Stimulated activated naive B cell treated with anti-CD40 and anti-IgM and Interleukin-4, amounts not matched to agents 10 μg/mL and 1 μg/mL and 100 μg/mL, for 72 hours (primary cell): ENCODE measurements at regions not wholly inside any gene's neighbourhood (a gene's known extent, or its start where the extent isn't known, plus 50 kb on each side); places are given as distances from the start of the nearest gene placed in this dataset.
A peak's percentile ranks its signal among the peaks of the same experiment; 100 is the strongest.
"Not testable (repeated sequence)": the region's sequence is repeated elsewhere in the genome, so short reads cannot be mapped to it uniquely, and the experiment has no call there.

Experiments
- ATAC-seq, 2 donors: fragments of 150-1000 bp; cut with Tn5 transposase; replicated peaks; 2 replicates each; pipeline ENCODE4 v1.10.0; 2021; ENCODE audit warnings: moderate library complexity in 1 of 2
- DNase-seq: peaks from one replicate; pipeline ENCODE4 v3.0.0; 2021
- H3K27ac Mint-ChIP-seq: one replicate; pipeline ENCODE4 v1.8.0; 2022; ENCODE audit warnings: mild to moderate bottlenecking, mixed read lengths
- H3K27me3 Mint-ChIP-seq, 2 donors: one replicate each; pipeline ENCODE4 v1.8.0; 2022; ENCODE audit warnings: mixed read lengths in 2 of 2
- H3K36me3 Mint-ChIP-seq, 2 donors: one replicate each; pipeline ENCODE4 v1.8.0; 2022; ENCODE audit warnings: mixed read lengths in 2 of 2, mild to moderate bottlenecking in 1 of 2
- H3K4me1 Mint-ChIP-seq, 2 donors: one replicate each; pipeline ENCODE4 v1.8.0; 2022; ENCODE audit warnings: mixed read lengths in 2 of 2, mild to moderate bottlenecking in 1 of 2
- H3K4me3 Mint-ChIP-seq, 2 donors: one replicate each; pipeline ENCODE4 v1.8.0; 2022; ENCODE audit warnings: mild to moderate bottlenecking in 2 of 2, mixed read lengths in 2 of 2, moderate library complexity in 1 of 2
- H3K9me3 Mint-ChIP-seq, 2 donors: one replicate each; pipeline ENCODE4 v1.8.0; 2022; ENCODE audit warnings: mixed read lengths in 2 of 2, mild to moderate bottlenecking in 1 of 2

- no peaks in the 10 kb centered on the region for H3K4me1 Mint-ChIP-seq
- no peak for DNase-seq
- no peak for ATAC-seq
- H3K4me3 Mint-ChIP-seq = no peak overlapping the region
- H3K9me3 Mint-ChIP-seq = peaks cover 0 to 2% of the 10 kb centered on the region in 2 donors
- no peak overlapping the region for H3K27ac Mint-ChIP-seq
- no peaks in the 10 kb centered on the region for H3K27me3 Mint-ChIP-seq
- no peaks in the 10 kb centered on the region for H3K36me3 Mint-ChIP-seq
Observed at GRCh38 chr1:79745929-79746328, 739.4 kb upstream of the ADGRL4 start.

- H3K4me3 Mint-ChIP-seq = no peak overlapping the region
- ATAC-seq (no peak), DNase-seq (no peak)
- H3K27ac Mint-ChIP-seq = no peak overlapping the region
- peaks cover 0 to 2% of the 10 kb centered on the region in 2 donors for H3K9me3 Mint-ChIP-seq
- H3K27me3 Mint-ChIP-seq = no peaks in the 10 kb centered on the region
- no peaks in the 10 kb centered on the region for H3K36me3 Mint-ChIP-seq
- H3K4me1 Mint-ChIP-seq = no peaks in the 10 kb centered on the region
Observed at GRCh38 chr1:79744746-79745145, 738.2 kb upstream of the ADGRL4 start.

- DNase-seq (no peak), ATAC-seq (no peak)
- Mint-ChIP-seq H3K9me3 (peaks cover 1 to 2% of the 10 kb centered on the region in 2 donors), H3K36me3 (no peaks in the 10 kb centered on the region), H3K27ac (no peak overlapping the region), H3K4me1 (no peaks in the 10 kb centered on the region), H3K4me3 (no peak overlapping the region), H3K27me3 (no peaks in the 10 kb centered on the region)
Observed at GRCh38 chr1:79741720-79742421, 735.3 kb upstream of the ADGRL4 start.

- no peak overlapping the region for H3K27ac Mint-ChIP-seq
- H3K4me1 Mint-ChIP-seq = no peaks in the 10 kb centered on the region
- H3K4me3 Mint-ChIP-seq = no peak overlapping the region
- peaks cover 3 to 4% of the 10 kb centered on the region in 2 donors for H3K9me3 Mint-ChIP-seq
- no peaks in the 10 kb centered on the region for H3K27me3 Mint-ChIP-seq
- ATAC-seq = no peak
- no peak for DNase-seq
- H3K36me3 Mint-ChIP-seq = no peaks in the 10 kb centered on the region
Observed at GRCh38 chr1:79738101-79738500, 731.6 kb upstream of the ADGRL4 start.

GRCh38 chr1:79737193-79737592, 730.7 kb upstream of the ADGRL4 start:
- Mint-ChIP-seq H3K4me3 (no peak overlapping the region), H3K27me3 (no peaks in the 10 kb centered on the region), H3K36me3 (no peaks in the 10 kb centered on the region), H3K9me3 (peaks cover 3 to 4% of the 10 kb centered on the region in 2 donors), H3K27ac (no peak overlapping the region), H3K4me1 (no peaks in the 10 kb centered on the region)
- DNase-seq (no peak), ATAC-seq (no peak)

GRCh38 chr1:79732950-79733349, 726.4 kb upstream of the ADGRL4 start:
- no peak overlapping the region for H3K27ac Mint-ChIP-seq

GRCh38 chr1:79726911-79727310, 720.4 kb upstream of the ADGRL4 start:
- Mint-ChIP-seq H3K27me3 (no peaks in the 10 kb centered on the region), H3K4me3 (no peak overlapping the region), H3K4me1 (no peaks in the 10 kb centered on the region), H3K36me3 (no peaks in the 10 kb centered on the region), H3K9me3 (peaks cover 0 to 7% of the 10 kb centered on the region in 2 donors), H3K27ac (no peak overlapping the region)
- ATAC-seq (no peak), DNase-seq (no peak)

More at GRCh38 chr1:79732950-79733349, 726.4 kb upstream of the ADGRL4 start:
- no peak for DNase-seq
- H3K36me3 Mint-ChIP-seq = no peaks in the 10 kb centered on the region
- no peak for ATAC-seq
- H3K4me1 Mint-ChIP-seq = no peaks in the 10 kb centered on the region
- H3K27me3 Mint-ChIP-seq = no peaks in the 10 kb centered on the region
- H3K9me3 Mint-ChIP-seq = peaks cover 4 to 6% of the 10 kb centered on the region in 2 donors
- H3K4me3 Mint-ChIP-seq = no peak overlapping the region

- H3K27me3 Mint-ChIP-seq = no peaks in the 10 kb centered on the region
- no peak overlapping the region for H3K27ac Mint-ChIP-seq
- no peaks in the 10 kb centered on the region for H3K4me1 Mint-ChIP-seq
- peaks cover 0 to 7% of the 10 kb centered on the region in 2 donors for H3K9me3 Mint-ChIP-seq
- H3K4me3 Mint-ChIP-seq = no peak overlapping the region
- no peaks in the 10 kb centered on the region for H3K36me3 Mint-ChIP-seq
- no peak for DNase-seq
- ATAC-seq = no peak
Observed at GRCh38 chr1:79726321-79726720, 719.8 kb upstream of the ADGRL4 start.

- no peaks in the 10 kb centered on the region for H3K4me1 Mint-ChIP-seq
- H3K9me3 Mint-ChIP-seq = peaks cover 9 to 17% of the 10 kb centered on the region in 2 donors
- no peak for DNase-seq
- H3K27ac Mint-ChIP-seq = no peak overlapping the region
- no peak overlapping the region for H3K4me3 Mint-ChIP-seq
- H3K36me3 Mint-ChIP-seq = no peaks in the 10 kb centered on the region
- no peaks in the 10 kb centered on the region for H3K27me3 Mint-ChIP-seq
- ATAC-seq = no peak
Observed at GRCh38 chr1:79716447-79716846, 709.9 kb upstream of the ADGRL4 start.

- no peak for ATAC-seq
- H3K4me1 Mint-ChIP-seq = no peaks in the 10 kb centered on the region
- H3K36me3 Mint-ChIP-seq = no peaks in the 10 kb centered on the region
- no peak overlapping the region for H3K4me3 Mint-ChIP-seq
- H3K27me3 Mint-ChIP-seq = no peaks in the 10 kb centered on the region
- H3K9me3 Mint-ChIP-seq = peaks cover 9 to 10% of the 10 kb centered on the region in 2 donors
- no peak overlapping the region for H3K27ac Mint-ChIP-seq
- no peak for DNase-seq
Observed at GRCh38 chr1:79714664-79715063, 708.1 kb upstream of the ADGRL4 start.

GRCh38 chr1:79711001-79711431, 704.5 kb upstream of the ADGRL4 start:
- Mint-ChIP-seq H3K4me1 (no peaks in the 10 kb centered on the region), H3K36me3 (no peaks in the 10 kb centered on the region), H3K27me3 (no peaks in the 10 kb centered on the region), H3K9me3 (no peaks in the 10 kb centered on the region), H3K4me3 (no peak overlapping the region), H3K27ac (peak overlapping the region; percentile 82)
- peak; percentile 5 for DNase-seq
- peak; percentile 76 to 97 for ATAC-seq

GRCh38 chr1:79708646-79709265, 702.2 kb upstream of the ADGRL4 start:
- no peak for DNase-seq
- H3K9me3 Mint-ChIP-seq = peaks cover 0 to 5% of the 10 kb centered on the region in 2 donors
- no peak overlapping the region for H3K27ac Mint-ChIP-seq
- no peak for ATAC-seq
- H3K4me3 Mint-ChIP-seq = no peak overlapping the region
- H3K27me3 Mint-ChIP-seq = no peaks in the 10 kb centered on the region
- no peaks in the 10 kb centered on the region for H3K36me3 Mint-ChIP-seq
- no peaks in the 10 kb centered on the region for H3K4me1 Mint-ChIP-seq

GRCh38 chr1:79705218-79705617, 698.7 kb upstream of the ADGRL4 start:
- Mint-ChIP-seq H3K9me3 (peaks cover 5 to 12% of the 10 kb centered on the region in 2 donors), H3K27me3 (no peaks in the 10 kb centered on the region), H3K4me3 (no peak overlapping the region), H3K4me1 (no peaks in the 10 kb centered on the region), H3K36me3 (no peaks in the 10 kb centered on the region), H3K27ac (no peak overlapping the region)
- ATAC-seq (no peak), DNase-seq (no peak)

- H3K4me3 Mint-ChIP-seq = no peak overlapping the region
- H3K36me3 Mint-ChIP-seq = no peaks in the 10 kb centered on the region
- DNase-seq = no peak
- no peaks in the 10 kb centered on the region for H3K27me3 Mint-ChIP-seq
- no peaks in the 10 kb centered on the region for H3K4me1 Mint-ChIP-seq
- peaks cover 9 to 16% of the 10 kb centered on the region in 2 donors for H3K9me3 Mint-ChIP-seq
- no peak overlapping the region for H3K27ac Mint-ChIP-seq
- no peak for ATAC-seq
Observed at GRCh38 chr1:79704067-79704466, 697.5 kb upstream of the ADGRL4 start.

GRCh38 chr1:79702336-79702999, 695.9 kb upstream of the ADGRL4 start:
- H3K4me3 Mint-ChIP-seq, H3K27me3 Mint-ChIP-seq, H3K36me3 Mint-ChIP-seq, ATAC-seq, DNase-seq, H3K4me1 Mint-ChIP-seq, H3K27ac Mint-ChIP-seq: not testable (repeated sequence)
- H3K9me3 Mint-ChIP-seq = peaks cover 13 to 17% of the 10 kb centered on the region in 2 donors
